Mammary epithelial cell (primary cell): ENCODE measurements at regions not wholly inside any gene's neighbourhood (a gene's known extent, or its start where the extent isn't known, plus 50 kb on each side); places are given as distances from the start of the nearest gene placed in this dataset.

Experiments
- CTCF ChIP-seq, 2 donors: IDR thresholded peaks in 1 of 2; conservative IDR thresholded peaks in 1 of 2; 2 replicates each; pipeline ENCODE4 v1.5.1; 2011 to 2012; ENCODE audit warnings: inconsistent platforms in 2 of 2, low read length in 2 of 2, mild to moderate bottlenecking in 2 of 2, control low read depth in 1 of 2, low read depth in 1 of 2; ENCODE audit not compliant: insufficient read depth in 1 of 2; ENCODE audit errors: extremely low read depth in 1 of 2
- EZH2 ChIP-seq: IDR thresholded peaks from 2 replicates; pipeline ENCODE4 v1.6.1; 2012; ENCODE audit warnings: low read length, inconsistent platforms, borderline replicate concordance

GRCh38 chr12:124661341-124661740 lies 93.9 kb upstream of the NCOR2 start:
- TF ChIP-seq CTCF (conservative IDR thresholded peaks at IDR 0.05 in 1 of 2, IDR thresholded peaks at IDR 0.05 in 1 of 2; ENCODE audit: extremely low read depth in 1 of 2, insufficient read depth in 1 of 2, low read depth in 1 of 2, low read length in 2 of 2) (peak in 1 of 2 donors; percentile 2), EZH2 (no peak)
